SK-N-SH (cell line): ENCODE measurements at regions not wholly inside any gene's neighbourhood (a gene's known extent, or its start where the extent isn't known, plus 50 kb on each side); places are given as distances from the start of the nearest gene placed in this dataset.

Experiments
- CTCF ChIA-PET: fragments of 300-600, 350-600 bp; formaldehyde crosslinking; extraction: SDS; loops from one replicate; lab custom pipeline; 2021; lab: Yijun Ruan, JAX
- POLR2A ChIA-PET: fragments of 350-600 bp; sonication (Branson Sonifier 250); formaldehyde crosslinking; extraction: SDS; loops from one replicate; lab custom pipeline; 2020; ENCODE audit warnings: antibody characterized with exemption, inconsistent platforms; lab: Yijun Ruan, JAX
- DNase-seq: peaks from one replicate; pipeline ENCODE4 v3.0.0; 2012
- H2AFZ ChIP-seq: fragments of 200-600 bp; sonication (generic); 2 replicates; pipeline ENCODE4 v1.8.1; 2016; ENCODE audit warnings: antibody characterized with exemption, mild to moderate bottlenecking, low read depth
- H3F3A ChIP-seq: fragments of 200-600 bp; sonication (generic); replicated peaks from 2 replicates; pipeline ENCODE3; 2016; ENCODE audit warnings: antibody characterized with exemption, mild to moderate bottlenecking; ENCODE audit not compliant: insufficient read depth
- H3K27ac ChIP-seq, 2 experiments: fragments of 200-500 bp in 1 of 2; fragments of 200-600 bp in 1 of 2; sonication (Bioruptor generic) in 1 of 2; sonication (generic), shearing (Covaris generic) in 1 of 2; 2 replicates each; pipeline versions ENCODE4 v1.5.1 to v1.6.1; 2014 to 2016; ENCODE audit warnings: low read depth in 2 of 2, inconsistent platforms in 1 of 2, low read length in 1 of 2, mild to moderate bottlenecking in 1 of 2, mixed read lengths in 1 of 2
- H3K27me3 ChIP-seq: fragments of 200-600 bp; sonication (generic), shearing (Covaris generic); 2 replicates; pipeline ENCODE4 v1.6.1; 2016; ENCODE audit warnings: mixed run types; ENCODE audit not compliant: insufficient read depth
- H3K36me3 ChIP-seq, 2 experiments: fragments of 200-500 bp in 1 of 2; fragments of 200-600 bp in 1 of 2; sonication (Bioruptor generic) in 1 of 2; sonication (generic) in 1 of 2; replicated peaks in 1 of 2; 2 replicates each; pipeline versions ENCODE3 to v1.5.1; 2014 to 2016; ENCODE audit warnings: low read length in 1 of 2, mild to moderate bottlenecking in 1 of 2; ENCODE audit not compliant: insufficient read depth in 2 of 2, control insufficient read depth in 1 of 2
- H3K4me1 ChIP-seq, 2 experiments: fragments of 200-500 bp in 1 of 2; fragments of 200-600 bp in 1 of 2; sonication (Bioruptor generic) in 1 of 2; sonication (generic), shearing (Covaris generic) in 1 of 2; 2 replicates each; pipeline versions ENCODE4 v1.5.1 to v1.6.1; 2014 to 2016; ENCODE audit warnings: low read depth in 1 of 2, low read length in 1 of 2, mixed run types in 1 of 2; ENCODE audit not compliant: insufficient read depth in 2 of 2, control insufficient read depth in 1 of 2
- H3K4me2 ChIP-seq: fragments of 200-600 bp; sonication (generic), shearing (Covaris generic); 2 replicates; pipeline ENCODE4 v1.6.1; 2017; ENCODE audit warnings: mixed run types
- H3K4me3 ChIP-seq, 2 experiments: fragments of 200-500 bp in 1 of 2; fragments of 200-600 bp in 1 of 2; sonication (Bioruptor generic) in 1 of 2; sonication (generic), shearing (Covaris generic) in 1 of 2; 2 replicates each; pipeline versions ENCODE4 v1.5.1 to v1.8.1; 2014 to 2016; ENCODE audit warnings: low read depth in 2 of 2, inconsistent platforms in 1 of 2, low read length in 1 of 2, mild to moderate bottlenecking in 1 of 2, mixed read lengths in 1 of 2, moderate library complexity in 1 of 2
- H3K79me2 ChIP-seq: fragments of 200-600 bp; sonication (generic); 2 replicates; pipeline ENCODE4 v1.8.1; 2017; ENCODE audit warnings: mild to moderate bottlenecking; ENCODE audit not compliant: insufficient read depth
- H3K9ac ChIP-seq: fragments of 200-600 bp; sonication (generic); 2 replicates; pipeline ENCODE4 v1.6.1; 2017; ENCODE audit warnings: mixed run types
- H3K9me2 ChIP-seq: fragments of 200-600 bp; sonication (generic); 2 replicates; pipeline ENCODE4 v1.6.1; 2017; ENCODE audit warnings: mixed run types
- H3K9me3 ChIP-seq: fragments of 200-600 bp; sonication (generic); 2 replicates; pipeline ENCODE4 v1.6.1; 2017; ENCODE audit warnings: mixed run types, mild to moderate bottlenecking, moderate library complexity
- H4K20me1 ChIP-seq: fragments of 200-600 bp; sonication (generic); 2 replicates; pipeline ENCODE4 v1.6.1; 2017; ENCODE audit warnings: mild to moderate bottlenecking, mixed run types; ENCODE audit not compliant: insufficient read depth
- CHD2 ChIP-seq: fragments of 150-350 bp; IDR thresholded peaks from 2 replicates; pipeline ENCODE4 v1.6.1; 2018; ENCODE audit warnings: low read length; ENCODE audit not compliant: partially characterized antibody
- FOXM1 ChIP-seq: IDR thresholded peaks from 2 replicates; pipeline ENCODE4 v1.4.0; 2012; ENCODE audit warnings: low read depth, mild to moderate bottlenecking
- GABPA ChIP-seq: IDR thresholded peaks from 2 replicates; pipeline ENCODE4 v1.4.0; 2012; ENCODE audit warnings: low read depth, mild to moderate bottlenecking
- MEF2A ChIP-seq: IDR thresholded peaks from 2 replicates; pipeline ENCODE4 v1.4.0; 2012; ENCODE audit warnings: low read depth, borderline replicate concordance
- REST ChIP-seq: IDR thresholded peaks from 2 replicates; pipeline ENCODE4 v1.6.1; 2012; ENCODE audit warnings: mild to moderate bottlenecking, low read depth, low read length, moderate library complexity
- TAF1 ChIP-seq: IDR thresholded peaks from 2 replicates; pipeline ENCODE4 v1.6.1; 2012; ENCODE audit warnings: low read depth, mild to moderate bottlenecking, low read length, moderate library complexity, borderline replicate concordance
- TEAD4 ChIP-seq: IDR thresholded peaks from 2 replicates; pipeline ENCODE4 v1.4.0; 2012; ENCODE audit warnings: mild to moderate bottlenecking, borderline replicate concordance; ENCODE audit not compliant: insufficient read depth
- USF1 ChIP-seq: IDR thresholded peaks from 2 replicates; pipeline ENCODE4 v1.4.0; 2012; ENCODE audit warnings: low read depth, borderline replicate concordance
- WGBS: methylation state at CpG from one replicate; pipeline ENCODE4 v1.1.6; 2017; ENCODE audit warnings: low lambda C conversion rate; 5-methylcytosine and 5-hydroxymethylcytosine counted together

DNA sequence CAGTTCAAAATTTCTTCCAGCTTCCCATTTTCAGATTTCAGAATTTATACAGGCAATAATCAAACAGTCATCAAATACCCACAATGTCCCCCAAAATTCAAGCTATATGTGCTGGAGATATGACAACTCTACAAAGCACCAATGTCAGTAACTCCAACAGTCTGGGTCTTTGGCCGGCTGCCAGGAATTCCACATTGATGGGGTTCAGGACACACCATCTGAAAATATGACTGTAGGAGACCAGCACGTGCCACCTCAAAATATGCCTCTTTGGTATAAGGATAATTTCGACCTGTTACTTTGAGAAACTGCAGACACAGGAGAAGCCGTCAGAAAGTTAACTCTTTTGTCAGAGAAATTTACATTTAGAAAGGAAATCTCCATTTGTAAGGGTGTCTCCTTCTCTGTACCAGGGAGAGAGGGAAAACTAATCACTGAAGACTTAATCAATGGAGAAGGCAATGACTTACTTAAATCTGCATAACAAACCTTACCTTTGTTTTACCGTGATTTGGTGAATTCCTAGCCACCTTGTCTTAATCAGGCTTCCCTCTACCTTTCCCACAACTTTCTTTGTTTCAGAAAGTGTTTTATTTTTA, 594.3 kb upstream of the CDH5 start:
- TF ChIP-seq GABPA (no peak), FOXM1 (no peak), TEAD4 (no peak), USF1 (no peak), TAF1 (no peak), REST (no peak), MEF2A (no peak)
- Histone ChIP-seq H2AFZ (no peak overlapping the region), H3K4me1 (peaks cover 0 to 6% of the 10 kb centered on the region in 2 experiments; a peak in 1 of 4 replicates), H3K79me2 (no peaks in the 10 kb centered on the region), H3F3A (no peaks in the 10 kb centered on the region), H3K9ac (no peak overlapping the region), H3K36me3 (no peaks in the 10 kb centered on the region), H3K4me3 (no peak overlapping the region), H3K9me2 (no peaks in the 10 kb centered on the region), H3K9me3 (no peaks in the 10 kb centered on the region), H4K20me1 (no peaks in the 10 kb centered on the region), H3K4me2 (no peak overlapping the region), H3K27ac (no peak overlapping the region), H3K27me3 (no peaks in the 10 kb centered on the region)
- ChIA-PET CTCF (no interaction called here), POLR2A (no interaction called here)
- no peak for DNase-seq
- 58% methylated on average over 5 of the region's 5 CpGs for WGBS

- POLR2A ChIA-PET: no interaction called here
- CTCF ChIA-PET: no interaction called here
These were observed 594.8 kb upstream of the CDH5 start for GRCh38 chr16:65771707-65772106.

More at GRCh38 chr16:65771707-65772106, 594.8 kb upstream of the CDH5 start:
- no peaks in the 10 kb centered on the region for H3K27me3 ChIP-seq
- H3K9me2 ChIP-seq: no peaks in the 10 kb centered on the region
- no peaks in the 10 kb centered on the region for H3K9me3 ChIP-seq
- no peak overlapping the region for H2AFZ ChIP-seq
- DNase-seq: no peak
- H3K27ac ChIP-seq: no peak overlapping the region
- no peaks in the 10 kb centered on the region for H3K79me2 ChIP-seq
- H3K4me2 ChIP-seq: no peak overlapping the region
- no peaks in the 10 kb centered on the region for H3K36me3 ChIP-seq
- no peak for TF ChIP-seq CHD2
- no peak for TF ChIP-seq GABPA
- no peak for TF ChIP-seq MEF2A
- WGBS: 18% methylated on average over 1 of the region's 1 CpG
- no peak overlapping the region for H3K4me3 ChIP-seq
- H3K4me1 ChIP-seq: peaks cover 0 to 7% of the 10 kb centered on the region in 2 experiments; a peak in 1 of 4 replicates
- no peaks in the 10 kb centered on the region for H3F3A ChIP-seq
- no peak overlapping the region for H3K9ac ChIP-seq
- H4K20me1 ChIP-seq: no peaks in the 10 kb centered on the region
